GM18873 (cell line): ENCODE measurements at regions not wholly inside any gene's neighbourhood (a gene's known extent, or its start where the extent isn't known, plus 50 kb on each side); places are given as distances from the start of the nearest gene placed in this dataset.

Experiments used
- ATAC-seq: cut with Tn5 transposase; IDR thresholded peaks from one replicate; pipeline ENCODE4 v1.9.1; 2021; ENCODE audit warnings: mild to moderate bottlenecking, moderate library complexity, moderate number of reproducible peaks; ENCODE audit not compliant: unreplicated experiment, low FRiP score

DNA sequence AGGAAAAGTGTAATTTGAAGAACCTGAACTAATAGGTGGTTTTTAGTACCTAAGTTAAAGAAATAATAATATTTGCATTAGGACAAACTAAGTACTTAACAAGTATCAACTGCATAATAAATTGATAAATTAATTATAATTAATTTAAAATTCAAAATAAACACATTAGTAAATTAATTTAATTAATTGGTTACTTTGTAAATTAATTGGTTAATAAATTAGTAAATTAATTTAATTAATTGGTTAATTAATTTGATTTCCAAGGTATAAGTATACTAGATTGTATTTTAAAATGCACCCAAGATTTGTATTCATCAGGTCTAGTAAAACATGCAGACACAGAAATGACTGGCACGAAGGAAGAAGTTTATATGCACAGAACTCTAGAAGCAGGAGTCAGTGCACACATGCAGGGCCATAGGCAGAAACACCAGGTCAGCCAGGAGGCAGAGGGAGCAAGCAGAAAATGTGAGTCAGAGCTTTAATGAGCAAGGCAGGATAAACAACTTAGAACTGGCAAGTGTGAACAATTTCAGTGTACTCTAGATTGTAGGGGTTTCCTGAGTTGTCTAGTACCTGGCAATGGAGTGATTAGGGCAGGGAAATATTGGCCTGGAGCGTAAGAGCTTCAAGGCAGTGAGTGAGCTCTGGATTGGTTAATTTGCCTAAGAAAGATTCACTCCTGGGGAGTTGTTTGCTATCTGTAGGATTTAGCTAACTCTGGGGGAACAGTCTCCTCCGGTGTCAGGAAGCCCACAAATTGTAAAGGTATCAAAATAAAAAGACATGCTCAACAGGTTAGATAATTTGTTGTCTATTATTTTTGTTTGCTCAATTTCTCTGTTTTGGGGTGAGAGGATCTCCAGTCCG is 665.7 kb downstream of the MRPL39 start:
- ATAC-seq, result no peak

DNA sequence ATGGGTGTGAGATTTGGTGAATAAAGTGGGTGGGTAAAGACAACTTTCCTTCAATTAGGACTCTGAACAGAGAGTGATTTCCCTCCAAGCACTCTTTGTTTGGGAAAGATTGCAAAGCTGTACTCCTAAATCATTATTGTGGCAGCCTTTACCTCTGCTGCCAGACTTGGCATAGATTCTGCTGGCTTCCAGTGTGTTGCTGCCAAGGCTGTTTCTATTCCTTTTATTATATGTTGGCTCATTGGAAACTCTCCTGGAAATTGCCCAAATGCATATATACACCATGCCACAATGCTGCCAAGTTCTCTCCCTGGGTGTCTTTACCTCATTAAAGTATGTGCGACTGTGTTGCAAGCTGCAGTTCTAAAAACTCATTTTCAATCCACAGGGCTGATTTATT is 668.0 kb downstream of the MRPL39 start:
- no peak for ATAC-seq

DNA sequence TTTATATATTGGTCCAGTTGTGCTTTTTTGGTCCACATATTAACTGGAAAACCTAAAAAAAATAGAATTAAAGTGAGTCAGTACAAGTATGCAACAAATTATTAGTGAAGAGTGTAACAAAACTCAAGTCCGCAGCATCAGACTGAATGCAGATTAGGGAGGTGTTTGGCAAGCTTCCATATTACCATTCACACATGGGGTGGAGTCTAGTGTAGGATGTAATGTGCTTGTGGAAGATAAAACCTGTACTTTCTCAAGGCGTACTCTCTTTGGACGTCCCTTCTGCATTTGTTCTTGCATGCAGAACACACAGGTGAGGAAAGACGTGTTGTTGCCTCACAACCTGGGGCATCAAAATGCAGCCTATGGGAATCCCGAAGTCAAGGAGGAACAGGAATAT is 668.7 kb downstream of the MRPL39 start:
- ATAC-seq, result no peak

DNA sequence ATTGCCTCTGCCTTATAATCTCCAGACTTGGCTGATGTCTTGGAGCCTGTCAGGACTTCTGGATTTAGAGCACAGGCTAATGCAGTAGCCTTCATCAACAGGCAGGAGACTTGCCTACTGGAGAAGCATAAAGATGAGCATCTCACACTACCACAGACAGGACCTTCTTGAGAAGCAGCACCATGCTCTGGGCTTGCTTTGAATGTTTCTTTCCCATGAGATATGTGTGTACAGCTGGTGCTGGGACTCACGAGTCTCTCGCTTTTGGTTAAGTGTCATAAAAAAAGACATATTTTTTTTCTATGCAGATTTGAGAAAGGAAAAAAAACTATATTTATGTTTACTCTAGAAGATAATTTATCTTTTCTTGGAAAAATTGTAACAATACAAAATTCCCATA is 671.3 kb downstream of the MRPL39 start:
- no peak for ATAC-seq

DNA sequence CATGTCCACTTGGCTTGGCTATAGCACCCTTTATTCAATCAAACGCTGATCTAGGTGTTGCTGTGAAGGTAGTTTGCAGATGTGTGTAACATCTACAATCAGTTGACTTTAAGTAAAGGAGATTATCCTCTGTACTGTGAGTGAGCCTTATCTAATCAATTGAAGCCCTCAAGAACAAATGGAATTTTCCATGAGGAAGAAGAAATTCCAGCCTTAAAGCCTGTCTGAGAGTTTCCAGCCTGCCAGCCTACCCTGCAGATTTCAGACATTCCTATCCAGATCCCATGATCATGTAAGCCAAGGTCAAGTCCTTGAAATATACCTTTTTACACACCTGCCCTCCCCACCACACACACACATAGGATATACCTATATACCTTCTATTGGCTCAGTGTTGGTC is 696.7 kb downstream of the MRPL39 start:
- no peak for ATAC-seq

DNA sequence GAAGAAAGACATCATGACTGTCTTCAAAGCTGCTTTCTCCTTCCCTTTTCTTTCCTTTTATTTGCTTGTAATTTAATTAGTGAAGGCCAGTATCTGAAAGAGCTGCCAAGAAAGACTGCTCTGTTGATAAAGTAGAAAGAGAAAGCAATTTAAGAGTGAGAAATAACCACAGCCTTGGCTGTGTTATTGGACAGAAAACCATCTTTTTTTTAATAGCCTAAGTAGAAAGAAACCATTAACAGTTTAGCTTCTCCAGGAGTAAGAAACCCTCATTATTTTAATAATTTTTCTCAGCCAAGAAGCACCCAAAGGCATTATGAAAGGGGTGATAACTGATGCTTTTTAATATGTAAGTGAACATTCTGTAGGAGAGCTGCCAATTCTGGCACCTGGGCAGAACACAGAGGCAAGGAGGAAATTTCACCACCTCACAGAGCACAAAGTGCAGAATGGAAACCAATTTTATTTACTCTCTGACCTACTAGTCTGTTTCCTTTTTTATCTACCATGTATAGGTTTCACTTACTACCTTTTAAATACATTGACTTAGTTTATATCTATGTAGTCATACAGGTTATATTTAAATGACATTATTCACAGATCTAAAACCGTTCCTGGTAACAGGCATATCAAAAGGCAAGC is 703.2 kb downstream of the MRPL39 start:
- no peak for ATAC-seq

DNA sequence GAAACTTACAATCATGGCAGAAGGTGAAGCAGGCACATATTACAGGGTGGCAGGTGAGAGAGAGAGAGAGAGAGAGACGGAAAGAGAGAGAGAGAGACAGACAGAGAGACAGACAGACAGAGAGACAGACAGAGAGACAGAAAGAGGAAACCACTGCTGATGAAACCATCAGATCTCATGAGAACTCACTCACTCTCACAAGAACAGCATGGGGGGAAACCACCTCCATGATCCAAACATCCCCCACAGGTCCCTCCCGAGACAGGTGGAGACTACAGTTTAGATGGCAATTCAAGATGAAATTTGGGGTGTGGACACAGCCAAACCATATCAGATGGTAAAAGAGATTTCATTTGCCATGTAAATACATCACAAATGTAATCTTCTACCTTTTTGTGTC is 708.1 kb downstream of the MRPL39 start:
- peak; percentile 71 for ATAC-seq

DNA sequence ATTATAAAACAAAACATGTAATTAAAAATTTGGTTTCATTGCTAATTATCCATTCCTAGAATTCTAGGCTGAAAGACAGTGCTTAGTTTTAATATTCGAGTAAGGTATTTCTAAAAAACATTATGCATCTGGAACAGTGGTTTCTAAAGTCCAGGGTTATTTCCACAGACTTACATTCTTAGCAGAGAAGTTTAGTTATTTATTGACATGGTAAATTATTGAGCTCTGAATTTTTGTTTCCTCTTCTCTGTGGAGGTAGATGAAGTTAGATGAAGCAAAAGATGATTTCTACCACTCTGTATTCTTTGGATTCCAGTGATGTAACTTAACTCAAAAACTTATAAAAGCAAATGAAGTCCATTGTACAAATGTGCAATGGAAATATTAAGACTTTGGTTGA is 709.4 kb downstream of the MRPL39 start:
- ATAC-seq, result peak; percentile 49

DNA sequence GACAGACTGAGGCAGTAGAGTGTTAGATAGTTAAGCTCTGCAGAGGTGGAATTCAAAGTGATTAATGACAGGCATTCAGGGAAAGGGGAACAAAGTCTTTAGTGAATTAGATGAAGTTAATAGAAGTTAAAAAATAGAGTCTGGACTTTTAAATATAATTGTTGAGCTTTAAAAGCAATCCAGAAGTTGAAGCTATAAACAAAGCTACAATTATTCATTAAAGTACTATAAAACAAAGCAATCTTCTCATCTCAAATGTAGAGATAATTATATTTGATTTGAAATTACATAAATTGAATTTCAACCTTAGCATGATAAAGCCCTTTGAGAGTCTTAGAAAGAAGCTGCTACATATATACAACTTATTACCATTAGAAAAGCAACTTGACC is 710.6 kb downstream of the MRPL39 start:
- ATAC-seq, result no peak

DNA sequence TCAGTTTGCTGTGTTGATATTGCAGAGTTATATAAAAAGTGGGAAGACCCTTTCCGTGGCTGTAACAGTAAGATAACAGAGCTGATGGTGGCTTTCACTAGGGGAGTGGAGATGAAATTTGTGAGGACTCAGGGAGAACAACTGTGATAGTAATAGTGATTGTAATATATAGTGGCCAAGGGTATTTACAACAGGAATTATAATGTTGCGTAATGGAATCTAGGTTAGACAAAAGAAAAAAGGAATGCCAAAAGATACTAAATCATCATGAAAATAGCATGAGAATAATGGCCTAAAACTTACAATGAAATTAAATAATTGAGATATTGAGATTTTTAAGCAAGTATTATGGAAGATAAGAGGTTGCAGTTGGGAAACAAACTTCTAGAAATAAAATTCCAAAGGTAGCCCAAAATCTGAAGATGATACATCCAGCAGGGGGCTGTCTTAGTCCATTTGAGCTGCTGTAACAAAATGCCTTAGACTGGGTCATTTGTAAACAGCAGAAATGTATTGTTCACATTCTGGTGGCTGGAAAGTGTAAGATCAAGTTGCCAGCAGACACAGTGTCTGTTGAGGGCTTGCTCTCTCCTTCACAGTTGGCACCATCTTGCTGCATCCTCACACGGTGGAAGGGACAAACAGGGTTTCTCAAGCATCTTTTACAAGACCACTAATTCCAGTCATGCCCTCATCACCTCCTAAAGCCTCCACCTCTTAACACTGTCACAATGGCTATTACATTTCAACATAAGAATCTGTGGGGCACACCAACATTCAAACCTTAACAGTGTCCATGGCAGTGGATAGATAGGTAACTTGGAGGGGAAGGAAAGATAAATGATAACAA is 711.2 kb downstream of the MRPL39 start:
- peak; percentile 64 for ATAC-seq

DNA sequence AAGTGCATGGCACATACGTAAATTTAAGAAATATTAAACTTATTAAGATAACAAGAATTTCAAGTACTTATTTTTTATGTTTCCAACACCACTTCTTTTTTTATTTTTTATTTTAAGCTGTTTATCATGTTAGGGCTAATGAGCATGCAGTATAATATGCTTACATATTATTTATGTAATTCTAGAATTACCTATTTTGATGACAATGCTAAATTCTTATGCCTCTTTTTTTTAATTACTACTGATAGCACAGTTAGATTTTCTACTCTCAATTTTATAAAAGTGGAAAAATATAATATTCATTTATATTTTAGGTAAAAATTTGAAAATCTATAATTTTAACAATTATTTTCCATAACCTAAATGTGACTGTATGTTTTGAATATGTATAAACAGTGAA is 713.0 kb downstream of the MRPL39 start:
- no peak for ATAC-seq

DNA sequence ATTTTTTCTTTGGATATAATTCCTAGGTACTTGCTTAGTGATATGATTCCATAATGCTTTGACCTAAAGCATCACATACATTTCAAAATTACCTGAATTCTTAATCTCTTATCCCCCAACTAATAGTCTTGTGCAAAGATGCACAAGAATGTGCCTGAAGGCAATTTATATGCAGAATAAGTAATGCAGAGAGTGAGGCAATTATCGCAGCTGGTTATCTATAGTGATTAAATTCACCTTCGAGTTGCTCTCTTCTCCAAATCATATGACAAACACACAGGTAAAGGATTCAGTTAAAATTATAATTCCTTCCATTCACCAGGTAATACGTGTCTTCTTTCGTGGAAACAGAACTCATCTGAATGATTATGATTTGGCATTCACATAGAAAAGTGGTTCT is 717.3 kb downstream of the MRPL39 start:
- ATAC-seq, result no peak

DNA sequence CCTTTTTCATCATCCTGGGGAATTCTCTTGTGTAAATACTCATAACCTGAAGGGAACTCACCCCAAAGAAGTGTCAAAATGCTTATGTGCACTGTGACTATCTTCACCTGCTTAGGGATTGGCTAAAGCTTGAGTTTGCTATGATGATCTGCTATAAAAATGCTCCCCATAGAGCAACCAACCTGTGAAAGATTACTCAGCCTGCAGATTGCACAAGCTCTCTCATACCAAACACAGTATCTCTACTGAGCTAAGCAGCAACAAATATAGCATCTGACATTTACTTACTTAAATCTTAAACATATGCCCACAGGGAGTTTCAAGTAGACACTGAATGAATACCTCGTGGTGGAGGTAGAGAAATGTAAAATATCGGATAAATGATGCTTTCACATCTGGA is 725.8 kb downstream of the MRPL39 start:
- no peak for ATAC-seq

DNA sequence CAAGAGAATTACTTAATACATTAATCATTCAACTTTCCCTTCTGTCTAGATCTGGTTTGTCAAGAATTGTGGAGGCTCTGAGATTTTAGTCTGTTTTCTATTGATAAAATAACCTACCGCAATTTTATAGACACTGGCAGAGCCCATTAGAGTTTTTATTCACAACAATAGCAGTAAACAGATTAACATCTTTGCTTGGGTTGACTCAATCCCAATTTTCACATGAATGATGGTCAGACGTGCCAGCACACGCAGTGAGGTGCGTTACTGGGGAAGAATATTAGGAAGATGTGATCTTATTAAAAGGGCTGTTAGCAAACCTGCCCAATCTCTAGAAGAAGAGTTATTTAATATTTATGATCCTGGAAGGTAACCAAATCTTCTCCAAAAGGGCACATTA is 736.6 kb downstream of the MRPL39 start:
- ATAC-seq, result no peak

DNA sequence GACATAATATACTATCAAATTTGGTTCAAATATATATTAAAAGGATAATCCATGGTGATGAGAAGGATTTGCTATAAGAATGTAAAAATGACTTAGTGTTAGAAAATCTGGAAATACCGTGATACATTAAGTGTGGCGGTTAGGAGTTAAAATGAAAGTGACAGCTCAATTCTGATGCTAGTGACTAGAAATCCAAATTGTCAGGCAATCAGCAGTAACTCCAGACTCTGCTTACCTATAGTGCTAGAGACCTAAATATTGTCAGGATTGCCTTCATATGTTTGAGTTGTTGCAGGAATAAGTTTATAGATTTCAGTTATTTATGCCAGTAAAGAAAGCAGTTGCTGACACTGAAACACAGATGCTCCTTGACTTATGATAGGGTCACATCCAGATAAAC is 737.4 kb downstream of the MRPL39 start:
- no peak for ATAC-seq

DNA sequence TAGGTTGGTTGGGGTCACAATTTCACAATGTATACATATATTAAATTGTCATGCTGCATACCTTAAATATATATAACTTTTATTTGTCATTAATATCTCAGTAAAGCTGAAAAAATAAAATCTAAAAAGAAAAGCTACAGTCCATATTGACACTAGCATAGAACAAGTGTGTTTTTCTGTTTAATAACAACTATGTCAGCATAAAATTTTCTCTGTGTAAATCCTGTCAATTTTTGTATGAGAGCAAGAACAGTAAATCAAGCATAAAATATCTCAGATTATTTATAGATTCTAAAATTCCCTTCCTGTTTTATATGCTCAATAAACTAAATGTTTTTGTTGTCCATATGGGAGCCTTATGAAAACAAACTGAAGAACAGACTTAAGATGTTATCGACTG is 739.2 kb downstream of the MRPL39 start:
- ATAC-seq, result no peak

DNA sequence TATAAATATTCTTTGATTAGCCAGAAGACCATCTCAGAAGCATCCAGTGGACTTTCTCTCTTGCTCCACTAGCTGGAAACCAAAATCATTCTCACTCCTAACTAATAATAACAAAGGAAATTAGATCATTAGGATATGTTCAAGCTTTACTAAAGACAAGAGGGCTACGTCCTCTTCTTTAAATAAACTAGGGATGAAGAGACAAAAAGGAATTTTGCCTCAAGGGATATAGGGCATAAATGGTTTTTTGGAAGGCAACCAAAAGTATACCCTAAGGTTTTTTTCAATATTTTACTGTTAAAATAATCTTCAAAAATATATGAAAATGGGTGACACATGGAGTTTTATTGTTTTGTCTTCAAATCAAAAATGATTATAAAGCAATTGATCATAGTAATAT is 745.8 kb downstream of the MRPL39 start:
- ATAC-seq, result no peak

DNA sequence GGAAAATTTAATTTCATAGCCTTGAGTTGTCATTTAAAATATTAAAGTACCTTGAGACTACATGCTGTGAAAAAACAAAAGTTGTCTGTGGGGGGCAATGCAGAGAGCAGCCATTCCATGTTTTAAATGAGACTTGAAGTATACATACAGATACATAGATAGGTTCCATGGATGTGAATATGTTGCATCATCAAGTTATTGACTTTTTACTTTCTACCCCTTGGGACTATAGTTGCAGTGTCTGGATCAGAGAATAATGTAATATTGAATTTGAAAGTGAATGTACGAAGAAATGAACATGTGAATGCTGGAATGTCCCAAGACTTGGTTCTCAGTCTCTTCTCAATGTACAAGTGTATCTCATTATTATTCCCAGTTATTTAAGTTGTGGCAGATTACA is 751.0 kb downstream of the MRPL39 start:
- no peak for ATAC-seq

DNA sequence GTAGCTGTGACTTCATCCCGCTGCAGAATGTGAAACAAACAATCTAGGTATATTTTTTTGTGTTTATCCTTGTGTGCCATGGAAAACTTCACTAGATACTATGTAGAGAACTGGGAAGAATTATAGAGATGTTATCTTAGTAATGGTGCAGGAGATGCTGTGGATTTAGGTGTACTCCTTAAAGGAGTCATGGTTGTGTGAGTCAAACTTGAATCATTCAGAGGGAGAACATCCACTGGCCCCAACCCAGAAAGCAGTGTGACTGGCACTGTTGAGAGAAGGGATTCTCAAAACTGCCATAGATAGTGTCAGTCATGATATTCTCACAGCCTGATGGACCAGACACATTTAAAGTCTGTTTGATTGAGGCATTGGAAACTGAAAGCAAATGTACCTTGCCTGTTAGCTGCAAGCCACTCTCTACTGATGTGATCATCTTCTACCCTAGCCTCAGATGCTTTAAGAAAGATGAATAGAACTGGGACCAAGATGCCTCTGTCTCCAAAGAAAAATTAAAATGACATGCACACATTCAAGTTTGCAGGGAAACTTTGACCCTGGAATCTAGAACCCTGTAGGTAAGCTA is 754.6 kb downstream of the MRPL39 start:
- ATAC-seq, result no peak

DNA sequence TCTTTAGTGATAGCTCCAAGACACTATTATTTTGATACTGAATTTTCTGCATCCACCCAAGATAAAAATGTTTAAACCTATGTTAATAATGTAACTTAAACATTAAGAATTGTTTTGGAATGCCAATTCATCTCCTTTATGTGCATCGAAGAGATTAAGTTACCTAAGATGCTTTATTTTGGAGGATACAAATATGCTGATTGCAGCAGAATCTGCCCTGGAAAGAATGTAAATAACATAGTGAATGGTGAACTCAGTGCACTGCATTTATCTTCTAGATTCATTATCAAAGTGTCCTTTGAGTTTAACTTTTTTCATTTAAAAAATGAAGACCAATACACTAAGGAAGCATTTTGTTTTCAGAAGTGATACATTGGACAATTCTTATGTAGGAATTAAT is 757.2 kb downstream of the MRPL39 start:
- ATAC-seq, result no peak

DNA sequence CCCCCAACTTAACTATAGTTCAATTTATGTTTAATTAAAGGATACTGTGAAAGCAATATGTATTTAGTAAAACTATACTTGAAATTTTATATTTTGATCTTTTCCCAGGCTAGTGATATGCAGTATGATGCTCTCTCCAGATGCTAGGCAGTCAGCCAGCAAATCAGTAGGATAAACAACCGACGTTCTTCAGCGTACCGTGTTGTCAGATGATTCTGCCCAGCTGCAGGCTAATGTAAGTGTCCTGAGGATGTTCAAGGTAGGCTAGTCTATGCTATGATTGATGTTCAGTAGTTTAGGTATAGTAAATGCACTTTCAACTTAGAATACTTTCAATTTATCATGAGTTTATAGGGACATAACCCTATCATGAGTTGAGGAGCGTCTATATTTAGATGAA is 762.6 kb downstream of the MRPL39 start:
- ATAC-seq, result no peak
